Liver (tissue), 8 donors: ENCODE measurements at regions not wholly inside any gene's neighbourhood (a gene's known extent, or its start where the extent isn't known, plus 50 kb on each side); places are given as distances from the start of the nearest gene placed in this dataset.

Experiments used
- DNase-seq: peaks from one replicate; pipeline ENCODE4 v3.0.0-alpha.2; 2017; ENCODE audit warnings: low spot score
- H3K27ac ChIP-seq, 2 donors: one replicate each; pipeline ENCODE4 v1.7.0; 2013; ENCODE audit warnings: inconsistent platforms in 2 of 2, low read length in 2 of 2, control low read depth in 1 of 2, low read depth in 1 of 2, mild to moderate bottlenecking in 1 of 2
- H3K27me3 ChIP-seq, 4 donors: one replicate each; pipeline versions ENCODE4 v1.6.1 to v1.7.0; 2013; ENCODE audit warnings: low read length in 3 of 4, inconsistent platforms in 1 of 4, mild to moderate bottlenecking in 1 of 4, moderate library complexity in 1 of 4; ENCODE audit not compliant: control insufficient read depth in 4 of 4, insufficient read depth in 4 of 4
- H3K36me3 ChIP-seq, 4 donors: one replicate each; pipeline versions ENCODE4 v1.6.1 to v1.7.0; 2013; ENCODE audit warnings: low read length in 3 of 4, mild to moderate bottlenecking in 3 of 4, low read depth in 1 of 4, moderate library complexity in 1 of 4; ENCODE audit not compliant: control insufficient read depth in 4 of 4, insufficient read depth in 3 of 4
- H3K4me1 ChIP-seq, 4 donors: one replicate each; pipeline versions ENCODE4 v1.6.1 to v1.7.0; 2013; ENCODE audit warnings: low read length in 3 of 4, mild to moderate bottlenecking in 3 of 4, moderate library complexity in 1 of 4; ENCODE audit not compliant: control insufficient read depth in 4 of 4, insufficient read depth in 4 of 4
- H3K4me3 ChIP-seq, 3 donors: one replicate each; pipeline versions ENCODE4 v1.6.1 to v1.7.0; 2013; ENCODE audit warnings: low read length in 3 of 3, control low read depth in 1 of 3, low read depth in 1 of 3, mild to moderate bottlenecking in 1 of 3
- H3K9ac ChIP-seq, 2 donors: one replicate each; pipeline ENCODE4 v1.7.0; 2013; ENCODE audit warnings: low read length in 2 of 2, mild to moderate bottlenecking in 2 of 2, moderate library complexity in 2 of 2, control low read depth in 1 of 2, low read depth in 1 of 2
- H3K9me3 ChIP-seq, 4 donors: one replicate each; pipeline versions ENCODE4 v1.6.1 to v1.7.0; 2013; ENCODE audit warnings: low read length in 3 of 4; ENCODE audit not compliant: control insufficient read depth in 4 of 4
- EGR1 ChIP-seq, 2 donors: IDR thresholded peaks; 2 replicates each; pipeline ENCODE4 v1.6.1; 2016 to 2018; ENCODE audit warnings: antibody characterized with exemption in 2 of 2, low read depth in 2 of 2
- FOXA1 ChIP-seq: IDR thresholded peaks from 2 replicates; pipeline ENCODE4 v1.6.1; 2016; ENCODE audit warnings: antibody characterized with exemption
- GABPA ChIP-seq, 2 donors: IDR thresholded peaks in 1 of 2; conservative IDR thresholded peaks in 1 of 2; 2 replicates each; pipeline ENCODE4 v1.6.1; 2016; ENCODE audit warnings: antibody characterized with exemption in 2 of 2, mild to moderate bottlenecking in 1 of 2, moderate library complexity in 1 of 2
- HNF4G ChIP-seq: IDR thresholded peaks from 2 replicates; pipeline ENCODE4 v1.6.1; 2016; ENCODE audit warnings: antibody characterized with exemption
- JUND ChIP-seq, 2 donors: IDR thresholded peaks; 2 replicates each; pipeline ENCODE4 v1.6.1; 2016; ENCODE audit warnings: antibody characterized with exemption in 2 of 2
- RXRA ChIP-seq, 2 donors: IDR thresholded peaks; 2 replicates each; pipeline ENCODE4 v1.6.1; 2017 to 2018; ENCODE audit warnings: antibody characterized with exemption in 2 of 2, mild to moderate bottlenecking in 1 of 2
- SP1 ChIP-seq: IDR thresholded peaks from 2 replicates; pipeline ENCODE4 v1.6.1; 2018; ENCODE audit warnings: antibody characterized with exemption, mild to moderate bottlenecking
- TAF1 ChIP-seq: conservative IDR thresholded peaks from 2 replicates; pipeline ENCODE4 v1.6.1; 2016; ENCODE audit warnings: antibody characterized with exemption, mild to moderate bottlenecking
- WGBS: extraction: QIAGEN DNeasy Blood & Tissue Kit; methylation state at CpG from one replicate; pipeline ENCODE4 v1.1.7; 2013; 5-methylcytosine and 5-hydroxymethylcytosine counted together
- TF ChIP-seq, protein P1 (sequence below): IDR thresholded peaks from 2 replicates; pipeline ENCODE4 v1.6.1; 2016; ENCODE audit warnings: antibody characterized with exemption
- TF ChIP-seq, protein P2 (sequence below): IDR thresholded peaks from 2 replicates; pipeline ENCODE4 v1.6.1; 2016; ENCODE audit warnings: antibody characterized with exemption, mild to moderate bottlenecking
- TF ChIP-seq, protein P3 (sequence below): IDR thresholded peaks from 2 replicates; pipeline ENCODE4 v1.6.1; 2016; ENCODE audit warnings: antibody characterized with exemption
- TF ChIP-seq, protein P4 (sequence below): fragments of 150-350 bp; IDR thresholded peaks from 2 replicates; pipeline ENCODE4 v1.5.1; 2017; ENCODE audit warnings: improper control_type of control experiment, low read depth, low read length; ENCODE audit not compliant: missing input control
- donor health status: healthy.
- donor health status: healthy.
- donor health status: healthy.
- donor health status: healthy.
- donor health status: healthy.

DNA sequence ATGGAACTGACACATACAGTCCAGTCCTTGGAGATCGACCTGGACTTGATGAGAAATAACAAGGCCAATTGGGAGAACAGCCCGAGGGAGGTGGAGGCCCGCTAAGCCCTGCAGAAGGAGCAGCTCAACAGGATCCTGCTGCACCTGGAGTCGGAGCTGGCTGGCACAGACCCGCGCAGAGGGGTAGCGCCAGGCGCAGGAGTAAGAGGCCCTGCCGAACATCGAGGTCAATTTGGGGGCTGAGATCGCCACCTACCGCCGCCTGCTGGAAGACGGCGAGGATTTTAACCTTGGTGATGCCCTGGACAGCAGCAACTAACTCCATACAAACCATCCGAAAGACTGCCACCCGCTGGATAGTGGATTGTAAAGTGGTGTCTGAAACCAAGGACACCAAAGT is 1610.1 kb upstream of the ACO1 start:
- DNase-seq, result no peak
- H3K9ac ChIP-seq, result no peak overlapping the region
- H3K27ac ChIP-seq, result no peak overlapping the region
- no peaks in the 10 kb centered on the region for H3K4me1 ChIP-seq
- H3K4me3 ChIP-seq, result no peak overlapping the region
- no peaks in the 10 kb centered on the region for H3K36me3 ChIP-seq
- no peaks in the 10 kb centered on the region for H3K9me3 ChIP-seq
- WGBS, result 58% methylated on average over 17 of the region's 17 CpGs
- H3K27me3 ChIP-seq, result no peaks in the 10 kb centered on the region
- TF ChIP-seq, protein P1, sequence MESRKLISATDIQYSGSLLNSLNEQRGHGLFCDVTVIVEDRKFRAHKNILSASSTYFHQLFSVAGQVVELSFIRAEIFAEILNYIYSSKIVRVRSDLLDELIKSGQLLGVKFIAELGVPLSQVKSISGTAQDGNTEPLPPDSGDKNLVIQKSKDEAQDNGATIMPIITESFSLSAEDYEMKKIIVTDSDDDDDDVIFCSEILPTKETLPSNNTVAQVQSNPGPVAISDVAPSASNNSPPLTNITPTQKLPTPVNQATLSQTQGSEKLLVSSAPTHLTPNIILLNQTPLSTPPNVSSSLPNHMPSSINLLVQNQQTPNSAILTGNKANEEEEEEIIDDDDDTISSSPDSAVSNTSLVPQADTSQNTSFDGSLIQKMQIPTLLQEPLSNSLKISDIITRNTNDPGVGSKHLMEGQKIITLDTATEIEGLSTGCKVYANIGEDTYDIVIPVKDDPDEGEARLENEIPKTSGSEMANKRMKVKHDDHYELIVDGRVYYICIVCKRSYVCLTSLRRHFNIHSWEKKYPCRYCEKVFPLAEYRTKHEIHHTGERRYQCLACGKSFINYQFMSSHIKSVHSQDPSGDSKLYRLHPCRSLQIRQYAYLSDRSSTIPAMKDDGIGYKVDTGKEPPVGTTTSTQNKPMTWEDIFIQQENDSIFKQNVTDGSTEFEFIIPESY, result no peak
- TF ChIP-seq FOXA1 (no peak), JUND (IDR thresholded peaks at IDR 0.05) (no peak), GABPA (IDR thresholded peaks at IDR 0.05 in 1 of 2, conservative IDR thresholded peaks at IDR 0.05 in 1 of 2) (no peak), TAF1 (no peak), RXRA (IDR thresholded peaks at IDR 0.05) (no peak), HNF4G (no peak), SP1 (no peak)
- TF ChIP-seq, protein P2, sequence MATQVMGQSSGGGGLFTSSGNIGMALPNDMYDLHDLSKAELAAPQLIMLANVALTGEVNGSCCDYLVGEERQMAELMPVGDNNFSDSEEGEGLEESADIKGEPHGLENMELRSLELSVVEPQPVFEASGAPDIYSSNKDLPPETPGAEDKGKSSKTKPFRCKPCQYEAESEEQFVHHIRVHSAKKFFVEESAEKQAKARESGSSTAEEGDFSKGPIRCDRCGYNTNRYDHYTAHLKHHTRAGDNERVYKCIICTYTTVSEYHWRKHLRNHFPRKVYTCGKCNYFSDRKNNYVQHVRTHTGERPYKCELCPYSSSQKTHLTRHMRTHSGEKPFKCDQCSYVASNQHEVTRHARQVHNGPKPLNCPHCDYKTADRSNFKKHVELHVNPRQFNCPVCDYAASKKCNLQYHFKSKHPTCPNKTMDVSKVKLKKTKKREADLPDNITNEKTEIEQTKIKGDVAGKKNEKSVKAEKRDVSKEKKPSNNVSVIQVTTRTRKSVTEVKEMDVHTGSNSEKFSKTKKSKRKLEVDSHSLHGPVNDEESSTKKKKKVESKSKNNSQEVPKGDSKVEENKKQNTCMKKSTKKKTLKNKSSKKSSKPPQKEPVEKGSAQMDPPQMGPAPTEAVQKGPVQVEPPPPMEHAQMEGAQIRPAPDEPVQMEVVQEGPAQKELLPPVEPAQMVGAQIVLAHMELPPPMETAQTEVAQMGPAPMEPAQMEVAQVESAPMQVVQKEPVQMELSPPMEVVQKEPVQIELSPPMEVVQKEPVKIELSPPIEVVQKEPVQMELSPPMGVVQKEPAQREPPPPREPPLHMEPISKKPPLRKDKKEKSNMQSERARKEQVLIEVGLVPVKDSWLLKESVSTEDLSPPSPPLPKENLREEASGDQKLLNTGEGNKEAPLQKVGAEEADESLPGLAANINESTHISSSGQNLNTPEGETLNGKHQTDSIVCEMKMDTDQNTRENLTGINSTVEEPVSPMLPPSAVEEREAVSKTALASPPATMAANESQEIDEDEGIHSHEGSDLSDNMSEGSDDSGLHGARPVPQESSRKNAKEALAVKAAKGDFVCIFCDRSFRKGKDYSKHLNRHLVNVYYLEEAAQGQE, result no peak
- TF ChIP-seq, protein P3, sequence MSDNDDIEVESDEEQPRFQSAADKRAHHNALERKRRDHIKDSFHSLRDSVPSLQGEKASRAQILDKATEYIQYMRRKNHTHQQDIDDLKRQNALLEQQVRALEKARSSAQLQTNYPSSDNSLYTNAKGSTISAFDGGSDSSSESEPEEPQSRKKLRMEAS, result no peak

DNA sequence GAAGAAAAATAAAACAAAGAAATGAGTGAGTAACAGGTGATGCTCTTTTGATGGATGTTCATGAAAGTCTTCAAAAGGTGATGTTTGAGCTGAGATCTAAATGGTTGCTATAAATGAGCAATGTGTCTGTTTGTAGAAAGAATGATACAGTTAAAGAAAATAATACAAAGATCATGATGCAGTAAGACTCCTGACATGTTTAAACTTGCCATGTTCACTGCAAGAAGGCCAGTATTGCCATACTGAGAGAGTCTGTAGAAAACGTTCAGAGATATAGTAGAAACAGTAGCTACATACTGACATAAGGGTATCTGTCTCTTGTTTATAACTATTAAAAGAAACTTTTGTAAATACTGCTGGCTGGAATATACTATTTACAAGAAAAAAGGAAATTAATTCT is 1609.2 kb upstream of the ACO1 start:
- 29% methylated on average over 1 of the region's 1 CpG for WGBS
- no peaks in the 10 kb centered on the region for H3K4me1 ChIP-seq
- no peak overlapping the region for H3K9ac ChIP-seq
- no peak for DNase-seq
- no peak overlapping the region for H3K4me3 ChIP-seq
- no peaks in the 10 kb centered on the region for H3K9me3 ChIP-seq
- TF ChIP-seq, protein P2, result no peak
- TF ChIP-seq, protein P1, result no peak
- TF ChIP-seq, protein P3, result no peak
- TF ChIP-seq HNF4G, result no peak
- no peak for TF ChIP-seq EGR1 (IDR thresholded peaks at IDR 0.05; ENCODE audit: low read depth in 2 of 2)
- TF ChIP-seq TAF1, result no peak
- TF ChIP-seq FOXA1, result no peak
- TF ChIP-seq, protein P4, sequence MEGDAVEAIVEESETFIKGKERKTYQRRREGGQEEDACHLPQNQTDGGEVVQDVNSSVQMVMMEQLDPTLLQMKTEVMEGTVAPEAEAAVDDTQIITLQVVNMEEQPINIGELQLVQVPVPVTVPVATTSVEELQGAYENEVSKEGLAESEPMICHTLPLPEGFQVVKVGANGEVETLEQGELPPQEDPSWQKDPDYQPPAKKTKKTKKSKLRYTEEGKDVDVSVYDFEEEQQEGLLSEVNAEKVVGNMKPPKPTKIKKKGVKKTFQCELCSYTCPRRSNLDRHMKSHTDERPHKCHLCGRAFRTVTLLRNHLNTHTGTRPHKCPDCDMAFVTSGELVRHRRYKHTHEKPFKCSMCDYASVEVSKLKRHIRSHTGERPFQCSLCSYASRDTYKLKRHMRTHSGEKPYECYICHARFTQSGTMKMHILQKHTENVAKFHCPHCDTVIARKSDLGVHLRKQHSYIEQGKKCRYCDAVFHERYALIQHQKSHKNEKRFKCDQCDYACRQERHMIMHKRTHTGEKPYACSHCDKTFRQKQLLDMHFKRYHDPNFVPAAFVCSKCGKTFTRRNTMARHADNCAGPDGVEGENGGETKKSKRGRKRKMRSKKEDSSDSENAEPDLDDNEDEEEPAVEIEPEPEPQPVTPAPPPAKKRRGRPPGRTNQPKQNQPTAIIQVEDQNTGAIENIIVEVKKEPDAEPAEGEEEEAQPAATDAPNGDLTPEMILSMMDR, result no peak
- TF ChIP-seq RXRA (IDR thresholded peaks at IDR 0.05), result no peak
- TF ChIP-seq GABPA (IDR thresholded peaks at IDR 0.05 in 1 of 2, conservative IDR thresholded peaks at IDR 0.05 in 1 of 2), result no peak
- no peaks in the 10 kb centered on the region for H3K27me3 ChIP-seq
- H3K36me3 ChIP-seq, result no peaks in the 10 kb centered on the region
- no peak overlapping the region for H3K27ac ChIP-seq
